HG02610 (cell line): ENCODE measurements at regions not wholly inside any gene's neighbourhood (a gene's known extent, or its start where the extent isn't known, plus 50 kb on each side); places are given as distances from the start of the nearest gene placed in this dataset.
"Not testable (repeated sequence)": the region's sequence is repeated elsewhere in the genome, so short reads cannot be mapped to it uniquely, and the experiment has no call there.

Experiments
- ATAC-seq: cut with Tn5 transposase; IDR thresholded peaks from one replicate; pipeline ENCODE4 v1.9.1; 2021; ENCODE audit warnings: mild to moderate bottlenecking, moderate library complexity; ENCODE audit not compliant: unreplicated experiment

DNA sequence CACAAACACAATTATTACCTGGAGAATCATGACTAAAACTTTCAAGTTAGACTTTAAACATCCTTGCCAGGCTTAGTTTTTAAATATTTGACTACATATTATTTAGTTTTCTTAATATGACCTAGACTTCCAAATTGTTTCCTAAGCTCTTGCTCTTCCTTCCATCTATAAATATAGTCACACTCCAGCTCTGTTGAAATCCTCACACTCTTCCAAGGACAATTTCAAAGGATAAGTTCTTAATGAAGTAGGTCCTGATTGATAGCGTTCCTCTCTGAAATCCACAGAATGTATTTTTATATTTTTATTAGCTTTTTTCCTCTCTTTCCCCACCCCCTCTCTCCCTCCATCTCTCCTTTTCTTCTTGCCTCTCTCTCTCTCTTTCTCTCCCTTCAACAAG, 1074.1 kb upstream of the PCDH20 start:
- ATAC-seq = no peak

GRCh38 chr13:62483774-62484173, 1068.1 kb upstream of the PCDH20 start:
- no peak for ATAC-seq

- no peak for ATAC-seq
Measured at GRCh38 chr13:62482351-62482750, 1066.7 kb upstream of the PCDH20 start.

- ATAC-seq = no peak
Measured at GRCh38 chr13:62473944-62474237, 1058.2 kb upstream of the PCDH20 start.

DNA sequence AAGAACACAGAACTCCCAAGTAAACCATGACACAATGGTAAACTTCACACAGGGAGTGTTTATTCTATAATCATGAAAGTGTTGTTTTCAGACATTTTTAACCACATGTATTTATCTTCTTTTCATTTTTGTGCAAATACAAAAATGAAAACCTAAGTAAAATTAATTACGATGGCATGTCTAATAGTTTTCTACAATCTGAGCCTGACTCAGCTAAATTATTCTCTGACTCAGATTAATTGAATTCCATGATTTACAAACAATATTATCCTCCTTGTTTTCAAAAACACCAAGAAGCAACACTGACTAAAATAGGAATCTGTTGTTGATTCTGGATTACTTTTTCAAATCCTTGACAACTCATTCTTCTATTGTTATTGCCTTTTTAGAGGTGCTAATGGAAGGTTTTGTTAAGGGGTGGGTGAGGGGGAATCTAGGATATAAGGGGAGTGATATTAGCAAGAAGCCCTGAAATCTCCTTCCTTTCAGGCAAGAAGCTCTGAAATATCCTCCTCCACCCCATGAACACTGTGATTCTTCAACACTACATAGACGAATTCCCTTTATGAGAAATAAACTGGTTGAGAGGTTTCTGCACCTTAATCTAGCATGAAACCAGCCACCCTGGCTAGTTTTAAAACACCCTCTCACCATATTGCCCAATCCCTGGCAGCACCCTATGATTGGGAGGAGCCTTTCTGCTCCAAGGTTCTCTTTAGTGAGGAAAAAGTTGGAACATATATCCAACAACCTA, 1057.7 kb upstream of the PCDH20 start:
- ATAC-seq = no peak

DNA sequence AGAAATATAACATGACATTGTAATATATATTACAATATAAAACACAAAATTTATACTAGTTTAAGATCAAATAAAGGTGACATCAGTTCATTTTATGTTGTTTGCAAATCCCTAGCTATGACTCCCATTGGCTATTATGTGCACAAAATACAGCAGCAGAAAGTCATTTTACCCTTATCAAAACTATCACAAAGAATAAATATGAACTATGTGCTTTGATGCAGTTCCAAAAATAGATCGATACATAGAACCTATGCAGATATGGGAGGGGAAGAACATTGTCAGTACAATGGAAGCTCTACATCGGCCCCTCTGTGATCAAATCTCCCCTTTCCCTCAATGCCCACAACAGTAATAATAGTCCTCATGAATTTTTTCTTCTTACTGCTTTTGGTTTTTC, 1038.1 kb upstream of the PCDH20 start:
- ATAC-seq = no peak

GRCh38 chr13:62450759-62451158, 1035.1 kb upstream of the PCDH20 start:
- no peak for ATAC-seq

DNA sequence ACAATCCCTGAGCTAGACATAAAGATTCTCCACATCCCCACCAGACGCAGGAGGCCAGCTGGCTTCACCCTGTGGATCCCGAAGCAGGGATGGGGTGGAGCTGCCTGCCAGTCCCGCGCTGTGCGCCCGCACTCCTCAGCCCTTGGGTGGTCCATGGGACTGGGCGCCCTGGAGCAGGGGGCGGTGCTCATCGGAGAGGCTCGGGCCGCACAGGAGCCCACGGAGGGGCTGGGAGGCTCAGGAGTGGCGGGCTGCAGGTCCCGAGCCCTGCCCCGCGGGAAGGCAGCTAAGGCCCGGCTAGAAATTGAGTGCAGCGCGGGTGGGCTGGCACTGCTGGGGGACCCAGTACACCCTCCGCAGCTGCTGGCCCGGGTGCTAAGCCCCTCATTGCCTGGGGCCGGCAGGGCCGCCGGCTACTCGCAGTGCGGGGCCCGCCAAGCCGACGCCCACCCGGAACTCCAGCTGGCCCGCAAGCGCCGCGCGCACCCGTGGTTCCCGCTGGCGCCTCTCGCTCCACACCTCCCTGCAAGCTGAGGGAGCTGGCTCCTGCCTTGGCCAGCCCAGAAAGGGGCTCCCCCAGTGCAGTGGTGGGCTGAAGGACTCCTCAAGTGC, 1032.2 kb upstream of the PCDH20 start:
- not testable (repeated sequence) for ATAC-seq

- ATAC-seq = no peak
Measured at GRCh38 chr13:62444805-62445204, 1029.2 kb upstream of the PCDH20 start.

- ATAC-seq = no peak
Measured at GRCh38 chr13:62434081-62434480, 1018.4 kb upstream of the PCDH20 start.

- no peak for ATAC-seq
Measured at GRCh38 chr13:62433660-62434059, 1018.0 kb upstream of the PCDH20 start.

DNA sequence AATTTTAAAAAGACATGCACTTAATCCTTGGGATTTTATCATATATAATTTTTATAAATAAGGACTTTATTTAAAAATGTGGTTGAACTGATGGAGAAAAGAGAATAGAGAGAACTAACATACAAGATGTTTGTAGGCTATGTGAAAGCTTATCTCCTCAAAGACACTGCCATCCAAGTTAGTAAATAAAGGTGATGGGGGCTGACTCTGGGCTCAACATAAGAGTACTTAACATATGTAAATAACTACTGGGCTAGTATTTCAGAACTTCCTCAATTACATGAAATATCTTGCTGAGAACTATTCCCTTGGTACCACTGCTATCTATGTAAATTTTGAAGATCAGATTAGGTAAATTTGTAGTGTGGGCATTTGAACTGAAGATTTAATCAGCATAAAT, 1017.3 kb upstream of the PCDH20 start:
- ATAC-seq = no peak

DNA sequence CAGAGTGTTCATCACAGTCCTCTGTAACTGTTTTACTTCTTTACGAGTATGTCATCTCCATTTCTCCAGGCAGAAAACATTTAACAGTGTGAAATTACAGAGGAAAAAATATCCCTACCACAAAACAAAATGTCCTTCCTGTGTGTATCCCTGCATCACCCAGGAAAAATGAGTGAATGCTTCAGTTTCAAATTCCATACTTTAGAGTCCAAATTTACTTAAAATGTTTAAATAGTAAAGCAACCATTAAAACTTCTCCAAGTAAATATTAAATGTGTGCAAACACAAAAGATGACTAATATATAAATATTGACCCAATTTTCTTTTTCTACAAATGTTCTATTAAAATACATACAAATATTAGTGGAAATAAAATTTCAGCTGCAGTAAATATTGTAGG, 1016.6 kb upstream of the PCDH20 start:
- no peak for ATAC-seq

DNA sequence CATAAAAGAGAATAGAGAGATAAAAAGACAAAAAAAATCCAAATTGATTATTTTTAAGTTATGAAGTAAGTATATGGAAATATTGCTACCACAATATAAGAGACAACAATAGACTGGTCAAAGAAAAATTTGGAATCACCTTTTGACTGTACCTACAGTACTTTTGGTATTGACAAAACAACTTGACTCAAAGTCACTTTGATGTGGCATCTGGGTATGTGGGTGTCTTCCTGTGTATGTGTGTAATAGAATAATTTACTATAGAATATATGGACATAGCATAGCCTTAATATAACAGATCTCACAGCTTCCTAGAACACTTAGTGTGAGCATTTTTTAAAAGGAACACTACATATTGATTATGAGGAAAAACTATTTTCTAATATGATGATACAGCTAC, 1016.2 kb upstream of the PCDH20 start:
- peak; percentile 77 for ATAC-seq

- no peak for ATAC-seq
Measured at GRCh38 chr13:62418872-62419271, 1003.2 kb upstream of the PCDH20 start.

- ATAC-seq = no peak
Measured at GRCh38 chr13:62418376-62418775, 1002.7 kb upstream of the PCDH20 start.

DNA sequence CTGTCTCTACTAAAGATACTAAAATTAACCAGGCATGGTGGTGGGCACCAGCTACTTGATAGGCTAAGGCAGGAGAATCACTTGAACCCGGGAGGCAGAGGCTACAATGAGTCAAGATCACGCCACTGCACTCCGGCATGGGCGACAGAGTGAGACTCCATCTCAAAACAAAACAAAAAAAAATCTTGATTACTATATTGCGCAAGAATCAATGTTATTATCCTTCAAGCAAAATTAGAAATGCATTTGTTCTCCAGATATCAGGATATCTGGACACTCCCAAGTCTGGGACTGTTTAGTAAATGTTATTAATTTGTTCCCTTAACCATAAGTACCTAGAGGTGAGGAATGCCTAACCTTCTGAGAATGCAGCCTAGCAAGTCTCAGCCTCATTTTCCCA, 992.2 kb upstream of the PCDH20 start:
- no peak for ATAC-seq

GRCh38 chr13:62388515-62388914, 972.9 kb upstream of the PCDH20 start:
- no peak for ATAC-seq

- ATAC-seq = no peak
Measured at GRCh38 chr13:62387647-62388046, 972.0 kb upstream of the PCDH20 start.

DNA sequence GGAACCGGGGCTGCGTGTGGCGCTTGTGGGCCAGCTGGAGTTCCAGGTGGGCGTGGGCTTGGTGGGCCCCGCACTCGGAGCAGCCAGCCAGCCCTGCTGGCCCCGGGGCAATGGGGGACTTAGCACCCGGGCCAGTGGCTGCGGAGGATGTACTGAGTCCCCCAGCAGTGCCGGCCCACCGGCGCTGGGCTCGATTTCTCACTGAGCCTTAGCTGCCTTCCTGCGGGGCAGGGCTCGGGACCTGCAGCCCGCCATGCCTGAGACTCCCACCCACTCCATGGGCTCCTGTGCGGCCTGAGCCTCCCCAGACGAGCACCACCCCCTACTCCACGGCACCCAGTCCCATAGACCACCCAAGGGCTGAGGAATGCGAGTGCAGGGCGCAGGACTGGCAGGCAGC, 963.6 kb upstream of the PCDH20 start:
- ATAC-seq = not testable (repeated sequence)

GRCh38 chr13:62377838-62378237, 962.2 kb upstream of the PCDH20 start:
- ATAC-seq = no peak

- no peak for ATAC-seq
Measured at GRCh38 chr13:62375653-62376052, 960.0 kb upstream of the PCDH20 start.

- ATAC-seq = no peak
Measured at GRCh38 chr13:62371737-62372136, 956.1 kb upstream of the PCDH20 start.
